SW 1271 (cell line): ENCODE measurements at regions not wholly inside any gene's neighbourhood (a gene's known extent, or its start where the extent isn't known, plus 50 kb on each side); places are given as distances from the start of the nearest gene placed in this dataset.
A peak's percentile ranks its signal among the peaks of the same experiment; 100 is the strongest.
"Not testable (repeated sequence)": the region's sequence is repeated elsewhere in the genome, so short reads cannot be mapped to it uniquely, and the experiment has no call there.

ENCODE experiments used
- DNase-seq, 2 experiments: peaks; one replicate each; lab custom pipeline; 2025; lab: John Stamatoyannopoulos, UW

DNA sequence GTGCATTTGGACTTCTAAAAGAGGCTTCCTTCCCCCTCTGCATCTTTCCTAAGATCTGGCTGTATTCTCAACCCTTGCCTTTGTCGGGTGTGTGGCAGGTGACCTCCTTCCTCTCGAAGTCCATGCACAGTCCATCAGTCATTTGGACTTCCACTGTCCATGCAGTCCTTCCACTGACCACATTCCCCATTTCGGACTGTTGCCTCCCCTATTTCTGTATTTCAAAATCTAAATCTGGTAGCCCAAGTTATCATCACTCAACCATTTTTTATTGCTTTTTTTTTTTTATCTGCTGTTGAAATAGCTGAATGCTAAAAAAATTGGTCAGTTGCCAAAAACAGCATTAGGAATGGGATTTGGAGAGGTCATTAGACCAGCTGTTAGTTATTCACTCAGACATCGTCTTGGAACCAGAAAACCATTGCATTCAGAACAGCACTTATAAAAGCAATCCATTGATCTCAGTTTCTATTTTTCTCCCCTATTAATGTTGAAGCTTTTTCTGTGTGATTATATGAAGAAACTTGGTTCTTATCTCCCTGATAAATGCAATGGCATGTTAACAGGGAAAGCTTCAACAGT, 575.6 kb downstream of the KIF20B start:
- no peak for DNase-seq

DNA sequence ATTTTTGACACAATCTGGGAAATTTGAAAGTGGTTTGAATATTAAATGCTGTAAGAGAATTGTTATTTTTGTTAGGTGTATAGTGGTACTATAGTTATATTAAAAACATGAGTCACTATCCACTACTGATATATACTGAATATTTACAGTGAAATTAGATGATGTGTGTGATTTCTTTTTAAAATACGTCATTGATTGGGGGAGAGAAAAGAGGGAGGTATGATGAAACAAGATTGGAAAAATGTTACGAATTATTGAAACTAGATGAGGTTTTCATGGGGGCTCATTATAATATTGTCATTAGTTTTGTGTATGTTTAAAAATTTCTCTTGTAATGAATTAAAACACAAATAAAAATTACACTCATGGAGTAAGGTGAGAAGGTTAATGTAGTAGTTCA, 571.4 kb downstream of the HTR7 start:
- DNase-seq, result no peak

DNA sequence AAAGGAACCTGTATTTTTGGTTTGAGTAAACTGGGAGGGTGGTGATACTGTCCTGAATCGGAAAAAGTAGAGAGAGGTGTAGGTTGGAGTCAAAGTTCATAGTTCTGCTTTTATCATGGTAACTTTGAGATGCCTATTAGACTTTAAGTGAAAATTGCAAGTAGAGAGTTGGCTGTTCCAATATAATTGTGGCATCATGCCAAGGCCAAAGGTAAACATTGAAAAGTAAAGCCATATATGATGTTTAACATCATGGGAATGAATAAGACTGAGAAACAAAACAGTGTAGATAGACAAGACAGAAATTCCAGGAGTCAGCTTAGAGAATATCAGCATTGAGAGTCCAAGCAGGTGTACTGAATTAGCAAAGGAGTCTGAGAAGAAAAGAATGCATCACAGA, 570.9 kb downstream of the HTR7 start:
- no peak for DNase-seq

DNA sequence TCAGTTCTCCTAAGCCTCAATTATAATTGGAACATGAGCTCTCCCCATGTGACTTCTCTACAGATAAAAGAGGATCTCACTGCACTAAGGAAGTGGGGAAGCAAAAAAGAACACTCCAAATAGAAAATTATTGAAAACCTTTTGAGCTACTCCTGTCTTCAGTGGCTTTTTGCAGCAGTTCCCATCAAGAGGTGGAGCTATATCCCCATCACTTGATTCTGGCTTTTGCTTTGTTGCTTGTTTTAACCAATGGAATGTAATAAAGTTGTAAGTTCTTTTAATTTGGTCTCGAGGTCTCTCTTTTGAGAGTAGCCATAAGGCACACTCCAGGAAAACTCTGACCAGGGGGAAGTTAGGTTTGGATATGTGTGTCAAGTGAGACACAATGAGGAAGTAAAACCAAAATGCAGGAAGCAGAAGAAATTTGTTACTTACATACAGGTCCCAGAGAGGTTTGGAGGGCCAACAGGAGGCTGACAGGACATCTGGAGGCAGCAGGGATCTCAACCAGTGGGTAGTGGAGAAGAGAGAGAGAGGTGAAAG, 569.4 kb downstream of the HTR7 start:
- peak in 1 of 2 experiments; percentile 26 for DNase-seq

GRCh38 chr10:90289037-90289436, 568.8 kb downstream of the HTR7 start:
- no peak for DNase-seq

DNA sequence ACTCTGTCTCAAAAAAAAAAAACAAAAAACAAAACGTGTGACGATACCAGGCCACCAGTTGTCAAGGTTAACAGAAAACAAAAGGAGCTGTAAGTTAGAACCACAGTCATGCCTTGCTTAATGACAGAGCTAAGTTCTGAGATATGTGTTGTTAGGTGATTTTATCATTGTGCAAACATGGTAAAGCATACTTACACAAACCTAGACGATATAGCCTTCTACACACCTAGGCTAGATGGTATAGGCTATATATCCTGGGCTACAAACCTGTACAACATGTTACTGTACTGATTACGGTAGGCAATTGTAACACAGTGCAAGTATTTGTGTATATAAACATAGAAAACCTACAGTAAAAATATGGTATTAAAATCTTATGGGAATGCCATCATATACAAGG, 564.2 kb downstream of the HTR7 start:
- no peak for DNase-seq

GRCh38 chr10:90294821-90295540, 562.9 kb downstream of the HTR7 start:
- not testable (repeated sequence) for DNase-seq

DNA sequence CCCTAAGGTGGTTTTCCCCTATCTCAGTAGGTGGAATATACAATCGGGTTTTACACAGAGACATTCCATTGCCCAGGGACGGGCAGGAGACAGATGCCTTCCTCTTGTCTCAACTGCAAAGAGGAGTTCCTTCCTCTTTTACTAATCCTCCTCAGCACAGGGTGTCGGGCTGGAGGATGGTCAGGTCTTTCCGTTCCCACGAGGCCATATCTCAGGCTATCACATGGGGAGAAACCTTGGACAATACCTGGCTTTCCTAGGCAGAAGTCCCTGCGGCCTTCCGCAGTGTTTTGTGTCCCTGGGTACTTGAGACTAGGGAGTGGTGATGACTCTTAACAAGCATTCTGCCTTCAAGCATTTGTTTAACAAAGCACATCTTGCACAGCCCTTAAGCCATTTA, 555.8 kb downstream of the HTR7 start:
- not testable (repeated sequence) for DNase-seq

DNA sequence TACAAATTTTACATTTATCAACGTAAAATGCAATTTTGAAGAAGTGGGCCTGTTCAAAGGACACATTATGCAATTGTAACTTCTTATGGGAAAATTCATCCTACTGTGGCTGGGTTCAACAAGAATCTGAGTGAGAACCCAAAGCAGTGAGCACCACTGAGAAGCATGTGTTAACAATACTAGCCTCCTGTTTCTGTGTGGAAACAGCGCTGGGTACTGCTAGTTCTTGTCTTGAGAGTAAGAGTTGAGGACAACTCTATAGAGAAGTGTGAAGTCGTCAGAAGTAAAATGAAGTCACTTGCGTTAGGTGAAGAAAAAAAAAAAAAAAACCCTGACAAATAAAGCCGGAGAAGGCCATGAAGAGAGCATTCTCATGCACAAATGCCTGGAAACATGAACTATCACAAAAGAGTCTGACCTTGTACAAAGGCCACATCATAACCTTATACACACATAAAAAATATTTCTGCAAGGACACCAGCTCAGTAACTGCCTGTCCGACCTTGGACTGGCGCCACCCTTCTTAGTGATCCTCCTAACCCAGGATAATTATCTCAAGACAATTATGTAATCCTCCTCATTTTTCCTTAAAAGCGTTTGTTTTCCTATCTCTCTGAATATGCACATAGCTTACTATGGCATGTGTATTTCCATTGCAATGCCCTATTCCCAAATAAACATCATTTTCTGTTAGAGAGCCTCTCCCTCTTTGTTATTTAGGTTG, 554.9 kb downstream of the HTR7 start:
- no peak for DNase-seq

- no peak for DNase-seq
These were observed 553.3 kb downstream of the HTR7 start for GRCh38 chr10:90304533-90304932.

DNA sequence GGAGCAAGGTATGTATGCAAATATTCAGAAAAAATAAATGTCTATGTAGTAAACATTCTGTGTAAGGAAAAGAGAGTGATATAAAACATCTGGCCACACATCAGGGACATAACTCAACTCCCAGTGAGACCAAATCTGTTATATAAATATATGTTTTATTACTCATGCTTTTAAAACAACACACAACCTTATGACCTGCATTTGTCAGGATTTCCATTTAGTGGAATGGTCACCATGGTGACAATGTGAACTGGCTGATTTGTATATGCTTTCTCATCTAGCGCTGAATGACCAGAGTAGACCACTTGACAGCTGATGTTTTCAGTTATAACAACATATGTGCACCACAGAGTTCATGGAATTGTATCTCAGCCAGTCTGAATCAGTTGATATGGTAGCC, 551.7 kb downstream of the HTR7 start:
- peak in 1 of 2 experiments; percentile 14 for DNase-seq

DNA sequence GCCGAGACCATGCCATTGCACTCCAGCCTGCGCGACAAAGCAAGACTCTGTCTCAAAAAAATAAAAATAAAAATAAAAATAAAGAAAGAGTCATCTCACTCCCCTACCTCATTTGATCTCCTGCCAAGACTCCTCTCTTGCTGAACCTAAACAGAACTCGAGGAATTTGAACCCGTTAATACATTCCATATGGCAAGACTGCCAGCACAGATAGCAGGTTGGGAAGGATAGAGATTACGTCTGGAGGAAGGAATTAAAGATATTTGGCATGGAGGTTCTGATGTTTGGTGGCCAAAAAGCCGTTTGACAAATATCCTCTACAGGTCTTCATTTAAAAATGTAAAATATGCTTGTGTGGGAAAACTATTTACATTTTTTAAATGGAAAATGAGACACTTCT, 549.6 kb downstream of the HTR7 start:
- no peak for DNase-seq

GRCh38 chr10:90313576-90314325, 544.1 kb downstream of the HTR7 start:
- DNase-seq, result no peak

DNA sequence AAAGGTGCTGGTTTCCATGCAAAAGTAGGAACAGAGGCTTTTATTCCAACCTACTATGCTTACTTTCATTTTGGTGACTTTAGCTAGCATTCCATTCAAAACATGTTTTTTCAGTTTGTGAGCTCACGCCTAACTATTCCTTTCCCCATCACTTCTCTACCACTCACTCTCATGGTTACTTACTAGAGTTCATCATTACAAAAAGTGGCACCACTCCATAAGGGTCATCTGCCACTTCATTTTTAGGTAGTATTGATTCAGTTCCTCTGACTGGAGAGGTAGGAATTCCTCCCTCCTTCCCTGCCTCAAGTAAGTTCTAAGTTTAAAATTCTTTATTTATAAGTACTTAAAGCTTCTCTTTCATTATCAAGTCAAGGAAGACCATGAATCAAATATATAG, 543.1 kb downstream of the HTR7 start:
- no peak for DNase-seq

DNA sequence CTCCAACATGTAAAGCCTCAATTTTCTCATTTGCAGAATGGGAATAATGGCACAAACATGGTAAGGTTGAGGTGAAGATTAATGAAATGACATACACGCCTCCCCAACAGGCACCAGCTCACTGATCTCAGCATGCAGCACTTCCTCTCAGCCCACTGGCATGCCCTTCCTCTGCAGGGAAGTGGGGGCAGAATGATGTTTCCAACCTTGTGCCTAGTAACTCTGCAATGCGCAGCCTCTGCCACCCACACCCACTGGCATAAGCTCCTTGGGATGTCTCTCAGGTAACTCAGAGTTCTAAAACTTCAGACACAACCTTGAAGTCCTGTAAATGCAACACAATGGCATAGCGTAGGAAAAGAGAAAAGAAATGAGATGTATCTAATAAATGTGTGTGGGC, 540.7 kb downstream of the HTR7 start:
- no peak for DNase-seq

DNA sequence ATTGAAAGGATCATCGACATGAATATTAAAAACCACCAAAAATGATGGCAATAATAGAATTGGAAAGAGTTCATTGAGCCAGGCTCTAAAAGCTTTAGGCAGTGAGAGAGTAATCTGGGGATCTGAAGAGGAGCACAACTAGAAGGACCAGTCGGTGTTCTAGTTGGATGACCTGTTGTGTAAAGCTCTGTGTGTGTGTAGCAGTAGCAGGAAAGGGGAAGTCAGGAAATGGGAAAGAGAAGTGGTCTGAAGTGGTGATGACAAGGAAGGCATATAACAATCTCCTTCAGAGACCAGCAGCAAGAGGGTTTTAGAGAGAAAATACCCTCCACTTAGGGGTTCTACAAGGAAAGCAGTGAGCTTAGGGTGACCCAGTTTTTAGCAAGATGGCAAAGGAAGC, 539.2 kb downstream of the HTR7 start:
- DNase-seq, result no peak

GRCh38 chr10:90319188-90319914, 538.5 kb downstream of the HTR7 start:
- peak; percentile 56 to 83 for DNase-seq

DNA sequence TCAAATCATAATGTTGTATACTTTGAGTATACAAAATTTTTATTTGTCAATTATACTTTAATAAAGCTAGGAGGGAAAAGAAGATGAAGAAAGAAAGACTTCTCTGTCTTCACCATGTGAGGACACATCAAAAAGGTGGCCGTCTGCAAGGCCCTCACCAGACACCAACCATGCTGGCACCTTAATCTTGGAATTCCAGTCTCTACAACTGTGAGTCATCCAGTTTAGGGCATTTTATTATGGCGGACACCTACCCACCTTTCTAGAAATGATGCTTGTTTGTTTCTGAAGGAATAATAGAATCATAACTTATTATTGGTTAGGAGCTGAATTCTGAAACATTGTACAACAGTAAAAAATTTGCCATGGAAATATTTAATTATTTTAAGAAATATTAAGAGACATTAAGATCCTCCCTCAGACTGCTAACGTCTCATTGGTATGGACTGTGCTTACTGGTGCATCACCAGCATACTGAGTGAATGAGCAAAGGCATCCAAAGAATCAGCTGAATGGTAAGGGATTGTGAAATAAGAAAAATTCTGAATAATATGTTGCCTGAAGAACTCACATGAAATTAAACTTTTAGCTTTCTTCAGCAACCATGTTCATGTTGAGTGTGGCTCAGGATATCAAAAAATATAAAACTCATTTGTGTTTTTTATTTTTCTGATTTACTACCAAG, 536.6 kb downstream of the HTR7 start:
- no peak for DNase-seq

- DNase-seq, result no peak
These were observed 531.2 kb downstream of the HTR7 start for GRCh38 chr10:90326498-90327267.

DNA sequence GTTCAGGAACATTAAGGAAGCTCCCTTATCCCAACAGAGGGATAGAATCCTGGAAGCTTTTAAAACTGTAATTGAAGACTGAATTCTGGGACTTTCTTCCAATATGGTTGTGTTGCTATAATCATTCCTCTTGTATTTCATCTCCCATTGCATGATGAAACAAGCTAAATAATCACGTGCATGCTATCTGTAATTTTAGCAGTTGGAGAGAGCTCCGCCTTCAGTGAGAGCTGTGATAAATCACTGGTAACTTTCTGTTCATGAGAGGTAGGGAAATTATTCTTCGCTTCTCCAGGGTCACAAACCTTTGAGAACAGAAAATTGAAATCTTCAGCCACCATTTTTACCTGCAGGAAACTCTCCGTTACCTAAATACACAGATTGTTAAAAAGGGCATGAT, 530.2 kb downstream of the HTR7 start:
- DNase-seq, result no peak
